ENCODE measurements at regions not wholly inside any gene's neighbourhood (a gene's known extent, or its start where the extent isn't known, plus 50 kb on each side); places are given as distances from the start of the nearest gene placed in this dataset.

- no peak for TF ChIP-seq CTCF (IDR thresholded peaks at IDR 0.05; ENCODE audit: borderline replicate concordance)
- DNase-seq: peak; percentile 32
These were observed 74.1 kb upstream of the RAP2B start for GRCh38 chr3:153087595-153088566.

GRCh38 chr3:153089620-153090019 lies 72.4 kb upstream of the RAP2B start:
- H3K4me1 ChIP-seq: no peaks in the 10 kb centered on the region
- no peak overlapping the region for H3K4me3 ChIP-seq
- no peak for DNase-seq
- H3K9me3 ChIP-seq (replicated peaks): no peaks in the 10 kb centered on the region
- no peak for TF ChIP-seq CTCF (IDR thresholded peaks at IDR 0.05; ENCODE audit: borderline replicate concordance)
- H3K36me3 ChIP-seq: no peaks in the 10 kb centered on the region
- H3K27ac ChIP-seq (replicated peaks): no peak overlapping the region
- H3K27me3 ChIP-seq (ENCODE audit: low read depth): no peaks in the 10 kb centered on the region
- intact Hi-C loops (cut with micrococcal nuclease): no loop called here

More at GRCh38 chr3:153087595-153088566, 74.1 kb upstream of the RAP2B start:
- H3K27ac ChIP-seq (replicated peaks): no peak overlapping the region
- H3K4me1 ChIP-seq: no peaks in the 10 kb centered on the region
- no peaks in the 10 kb centered on the region for H3K9me3 ChIP-seq (replicated peaks)
- intact Hi-C loops (cut with micrococcal nuclease): no loop called here
- H3K4me3 ChIP-seq: no peak overlapping the region
- no peaks in the 10 kb centered on the region for H3K27me3 ChIP-seq (ENCODE audit: low read depth)
- H3K36me3 ChIP-seq: no peaks in the 10 kb centered on the region

- intact Hi-C loops (cut with micrococcal nuclease): no loop called here
- no peak for TF ChIP-seq CTCF (IDR thresholded peaks at IDR 0.05; ENCODE audit: borderline replicate concordance)
- H3K36me3 ChIP-seq: no peaks in the 10 kb centered on the region
- no peak for DNase-seq
- H3K27ac ChIP-seq (replicated peaks): no peak overlapping the region
- H3K4me3 ChIP-seq: no peak overlapping the region
- no peaks in the 10 kb centered on the region for H3K4me1 ChIP-seq
- no peaks in the 10 kb centered on the region for H3K9me3 ChIP-seq (replicated peaks)
- no peaks in the 10 kb centered on the region for H3K27me3 ChIP-seq (ENCODE audit: low read depth)
These were observed 71.1 kb upstream of the RAP2B start for GRCh38 chr3:153090973-153091372.

GRCh38 chr3:153093629-153094028 lies 68.4 kb upstream of the RAP2B start:
- H3K4me1 ChIP-seq: no peaks in the 10 kb centered on the region
- no peak overlapping the region for H3K27ac ChIP-seq (replicated peaks)
- no peak overlapping the region for H3K4me3 ChIP-seq
- no peak for TF ChIP-seq CTCF (IDR thresholded peaks at IDR 0.05; ENCODE audit: borderline replicate concordance)
- H3K9me3 ChIP-seq (replicated peaks): no peaks in the 10 kb centered on the region
- no peaks in the 10 kb centered on the region for H3K36me3 ChIP-seq
- H3K27me3 ChIP-seq (ENCODE audit: low read depth): no peaks in the 10 kb centered on the region
- intact Hi-C loops (cut with micrococcal nuclease): no loop called here
- no peak for DNase-seq

- no peaks in the 10 kb centered on the region for H3K27me3 ChIP-seq (ENCODE audit: low read depth)
- H3K4me3 ChIP-seq: no peak overlapping the region
- no peak overlapping the region for H3K27ac ChIP-seq (replicated peaks)
- DNase-seq: no peak
- H3K9me3 ChIP-seq (replicated peaks): no peaks in the 10 kb centered on the region
- intact Hi-C loops (cut with micrococcal nuclease): no loop called here
- no peak for TF ChIP-seq CTCF (IDR thresholded peaks at IDR 0.05; ENCODE audit: borderline replicate concordance)
- H3K4me1 ChIP-seq: no peaks in the 10 kb centered on the region
- no peaks in the 10 kb centered on the region for H3K36me3 ChIP-seq
These were observed 67.6 kb upstream of the RAP2B start for GRCh38 chr3:153094386-153094785.

Data from left ventricle myocardium inferior (tissue), 1 donor.